GM06990 (cell line): ENCODE measurements at regions not wholly inside any gene's neighbourhood (a gene's known extent, or its start where the extent isn't known, plus 50 kb on each side); places are given as distances from the start of the nearest gene placed in this dataset.

ENCODE experiments used
- DNase-seq: peaks from one replicate; pipeline ENCODE4 v3.0.0-alpha.2; 2011; ENCODE audit not compliant: insufficient read length; ENCODE audit errors: extremely low read depth
- H3K27me3 ChIP-seq: replicated peaks from 2 replicates; pipeline ENCODE4 v1.6.0; 2011; ENCODE audit warnings: low read length; ENCODE audit not compliant: control insufficient read depth, insufficient read depth
- H3K36me3 ChIP-seq: 2 replicates; pipeline ENCODE4 v1.5.1; 2011; ENCODE audit warnings: low read length; ENCODE audit not compliant: control insufficient read depth, insufficient read depth
- H3K4me3 ChIP-seq: replicated peaks from 2 replicates; pipeline ENCODE4 v1.5.1; 2011; ENCODE audit warnings: low read depth, mild to moderate bottlenecking, control low read depth, low read length
- TF ChIP-seq, protein P1 (sequence below): IDR thresholded peaks from 2 replicates; pipeline ENCODE4 v1.5.1; 2011; ENCODE audit warnings: low read length, control low read depth, mild to moderate bottlenecking, inconsistent platforms; ENCODE audit not compliant: insufficient read depth, poor library complexity, severe bottlenecking

DNA sequence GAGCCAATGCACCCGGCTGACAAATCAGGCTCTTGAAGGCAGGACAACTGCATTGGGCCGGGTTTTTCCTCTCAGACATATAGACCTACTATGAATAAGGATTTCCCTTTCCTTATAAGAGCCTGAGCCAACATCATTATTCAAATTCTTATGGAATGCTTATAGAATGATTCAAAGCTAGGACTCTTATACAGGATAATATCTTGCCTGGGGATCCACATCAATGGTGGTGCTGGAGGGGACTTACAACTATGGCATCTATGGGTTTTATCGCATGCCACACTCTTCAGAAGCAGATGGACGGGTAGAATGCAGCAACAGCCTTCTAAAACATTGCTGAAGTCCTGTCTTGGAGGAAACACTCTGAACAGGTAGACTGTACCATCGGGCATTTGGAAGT is 296.8 kb upstream of the KYNU start:
- Histone ChIP-seq H3K4me3 (no peak overlapping the region), H3K27me3 (no peaks in the 10 kb centered on the region), H3K36me3 (no peaks in the 10 kb centered on the region)
- TF ChIP-seq, protein P1, sequence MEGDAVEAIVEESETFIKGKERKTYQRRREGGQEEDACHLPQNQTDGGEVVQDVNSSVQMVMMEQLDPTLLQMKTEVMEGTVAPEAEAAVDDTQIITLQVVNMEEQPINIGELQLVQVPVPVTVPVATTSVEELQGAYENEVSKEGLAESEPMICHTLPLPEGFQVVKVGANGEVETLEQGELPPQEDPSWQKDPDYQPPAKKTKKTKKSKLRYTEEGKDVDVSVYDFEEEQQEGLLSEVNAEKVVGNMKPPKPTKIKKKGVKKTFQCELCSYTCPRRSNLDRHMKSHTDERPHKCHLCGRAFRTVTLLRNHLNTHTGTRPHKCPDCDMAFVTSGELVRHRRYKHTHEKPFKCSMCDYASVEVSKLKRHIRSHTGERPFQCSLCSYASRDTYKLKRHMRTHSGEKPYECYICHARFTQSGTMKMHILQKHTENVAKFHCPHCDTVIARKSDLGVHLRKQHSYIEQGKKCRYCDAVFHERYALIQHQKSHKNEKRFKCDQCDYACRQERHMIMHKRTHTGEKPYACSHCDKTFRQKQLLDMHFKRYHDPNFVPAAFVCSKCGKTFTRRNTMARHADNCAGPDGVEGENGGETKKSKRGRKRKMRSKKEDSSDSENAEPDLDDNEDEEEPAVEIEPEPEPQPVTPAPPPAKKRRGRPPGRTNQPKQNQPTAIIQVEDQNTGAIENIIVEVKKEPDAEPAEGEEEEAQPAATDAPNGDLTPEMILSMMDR: no peak
- no peak for DNase-seq

DNA sequence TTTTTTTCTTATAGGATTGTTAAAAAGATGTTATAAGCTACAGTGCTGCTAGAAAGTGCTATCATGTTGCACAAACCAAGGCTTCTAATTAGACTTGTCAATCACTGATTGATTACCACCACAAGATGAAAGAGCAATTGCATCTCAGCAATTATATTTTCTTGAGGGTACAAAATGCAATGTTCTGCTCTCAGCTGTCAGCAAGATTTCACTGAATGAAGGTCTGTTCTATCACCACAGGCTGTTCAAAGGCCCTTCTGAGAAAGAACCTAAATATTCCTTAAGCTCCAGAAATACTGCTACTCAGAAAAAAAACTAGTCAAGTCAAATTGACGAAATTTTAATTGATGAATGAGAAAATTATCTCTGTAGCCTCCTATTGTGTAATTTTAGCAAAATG is 301.9 kb upstream of the KYNU start:
- no peak overlapping the region for H3K4me3 ChIP-seq
- DNase-seq: no peak
- TF ChIP-seq, protein P1: no peak
- H3K36me3 ChIP-seq: no peaks in the 10 kb centered on the region
- no peaks in the 10 kb centered on the region for H3K27me3 ChIP-seq

DNA sequence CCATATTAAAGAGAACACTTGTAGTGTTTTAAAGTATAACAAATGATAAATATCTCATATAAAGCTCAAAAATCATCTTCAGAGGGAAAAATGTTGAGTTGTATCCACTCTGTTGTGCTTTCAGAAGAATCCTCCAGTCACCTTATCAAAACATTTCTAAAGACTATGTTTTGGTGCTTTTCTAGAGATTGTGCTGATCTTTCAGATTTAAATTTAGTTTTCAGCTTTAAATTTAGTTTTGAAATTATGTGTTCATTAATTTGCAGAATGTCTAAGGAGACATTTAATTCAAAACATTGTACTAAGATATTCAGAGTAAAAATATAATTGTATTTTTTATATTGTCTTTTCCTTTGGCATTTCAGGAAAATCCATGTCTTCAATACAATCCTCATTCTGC is 303.1 kb upstream of the KYNU start:
- Histone ChIP-seq H3K4me3 (no peak overlapping the region), H3K36me3 (no peaks in the 10 kb centered on the region), H3K27me3 (no peaks in the 10 kb centered on the region)
- DNase-seq: no peak
- TF ChIP-seq, protein P1: no peak

DNA sequence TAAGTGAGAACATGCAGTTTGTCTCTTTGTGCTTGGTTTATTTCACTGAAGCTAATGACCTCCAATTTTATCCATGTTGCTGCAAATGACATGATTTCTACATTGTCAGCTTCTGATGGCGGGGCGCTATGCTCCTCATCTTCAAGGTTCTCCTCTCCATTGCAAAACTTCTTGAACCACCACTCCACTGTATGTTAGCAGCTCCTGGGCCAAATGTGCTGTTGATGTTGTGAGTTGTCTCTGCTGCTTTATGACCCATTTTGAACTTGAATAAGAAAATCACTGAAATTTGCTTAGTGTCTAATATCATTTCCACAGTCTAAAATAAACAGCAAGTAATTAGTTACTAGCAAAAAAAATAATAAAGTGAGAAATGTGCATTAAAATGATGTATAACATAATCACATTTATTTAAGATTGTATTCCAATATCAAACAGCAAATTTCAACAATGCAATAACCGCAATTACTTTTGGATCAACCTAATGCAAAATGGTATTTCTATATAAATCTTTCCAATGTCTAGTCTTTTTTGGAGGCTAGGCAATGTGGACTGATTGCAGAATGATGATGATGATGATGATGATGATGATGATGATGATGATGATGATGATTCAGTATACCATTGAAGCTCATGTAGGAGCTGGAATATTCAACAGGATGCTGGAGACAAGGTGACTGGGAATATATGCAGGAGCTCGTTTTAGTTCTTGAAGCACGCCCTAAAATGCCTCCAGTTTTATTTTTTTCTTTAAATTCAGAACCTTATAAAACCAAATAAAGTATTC is 304.9 kb upstream of the KYNU start:
- no peaks in the 10 kb centered on the region for H3K36me3 ChIP-seq
- H3K27me3 ChIP-seq: no peaks in the 10 kb centered on the region
- DNase-seq: no peak
- no peak overlapping the region for H3K4me3 ChIP-seq
- TF ChIP-seq, protein P1: no peak

DNA sequence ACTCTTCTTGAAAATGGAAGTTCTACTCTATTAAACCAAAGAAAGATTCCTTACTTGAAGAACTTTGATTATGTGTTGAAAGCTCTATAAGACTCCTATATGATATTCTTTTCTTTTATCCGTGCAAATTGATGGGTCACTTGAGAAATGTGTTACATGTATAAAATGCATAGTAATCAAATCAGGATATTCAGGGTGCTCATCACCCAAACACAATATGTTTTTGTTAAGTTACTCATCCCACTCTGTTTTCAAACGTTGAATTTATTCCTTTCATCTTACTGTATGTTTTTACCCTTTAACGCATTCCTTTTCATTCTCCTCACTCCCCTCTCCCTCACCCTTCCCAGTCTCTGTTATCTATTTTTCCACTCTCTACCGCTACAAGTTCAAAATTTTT is 305.5 kb upstream of the KYNU start:
- no peak for DNase-seq
- H3K36me3 ChIP-seq: no peaks in the 10 kb centered on the region
- TF ChIP-seq, protein P1: no peak
- H3K4me3 ChIP-seq: no peak overlapping the region
- no peaks in the 10 kb centered on the region for H3K27me3 ChIP-seq
